HepG2 (cell line): ENCODE measurements at regions not wholly inside any gene's neighbourhood (a gene's known extent, or its start where the extent isn't known, plus 50 kb on each side); places are given as distances from the start of the nearest gene placed in this dataset.

Experiments
- ATAC-seq: fragments of 200-7000 bp; cut with Tn5 transposase; 3 replicates; pipeline ENCODE4 v1.9.1; 2020; ENCODE audit warnings: mild to moderate bottlenecking, moderate library complexity
- BruUV-seq: library from RNA; stranded (reverse); fragments of 400-500 nt; replicated peaks from 2 replicates; lab custom pipeline; 2021; lab: Mats Ljungman, UMichigan
- CTCF ChIA-PET: fragments of 300-600 bp; formaldehyde crosslinking; extraction: SDS; loops from one replicate; lab custom pipeline; 2021; ENCODE audit warnings: low total read pairs, inconsistent platforms, low intra/inter-chr PET ratio; lab: Yijun Ruan, JAX
- POLR2A ChIA-PET: fragments of 350-600 bp; sonication (Branson Sonifier 250); formaldehyde crosslinking; loops from one replicate; lab custom pipeline; 2020; ENCODE audit warnings: antibody characterized with exemption, inconsistent platforms; lab: Yijun Ruan, JAX
- DNase-seq: peaks from one replicate; pipeline ENCODE4 v3.0.0-alpha.2; 2015; ENCODE audit warnings: low spot score
- FAIRE-seq: peaks from 3 replicates; lab custom pipeline; 2011; peaks lifted over from hg19 to GRCh38; lab: Jason Lieb, UNC
- H2AFZ ChIP-seq: one replicate; pipeline ENCODE4 v1.6.1; 2011; ENCODE audit warnings: low read length, inconsistent platforms
- H3K27ac ChIP-seq: fragments of 300-600 bp; 3 replicates; pipeline ENCODE4 v1.8.0; 2011; ENCODE audit warnings: mixed run types, mild to moderate bottlenecking, mixed read lengths, low read length, inconsistent platforms; ENCODE audit not compliant: insufficient read depth; ENCODE audit errors: extremely low read length
- H3K27me3 ChIP-seq, 2 experiments: fragments of 200-600 bp in 1 of 2; 2 replicates in 1 of 2; 3 replicates in 1 of 2; pipeline versions ENCODE4 v1.6.0 to v1.8.0; 2011; ENCODE audit warnings: low read length in 2 of 2, mild to moderate bottlenecking in 2 of 2, moderate library complexity in 2 of 2, inconsistent platforms in 1 of 2; ENCODE audit not compliant: insufficient read depth in 2 of 2, control insufficient read depth in 1 of 2
- H3K36me3 ChIP-seq, 2 experiments: fragments of 200-600 bp in 1 of 2; replicated peaks in 1 of 2; 2 replicates in 1 of 2; 3 replicates in 1 of 2; pipeline versions ENCODE4 v1.5.1 to v1.8.0; 2011; ENCODE audit warnings: low read length in 2 of 2, inconsistent platforms in 1 of 2; ENCODE audit not compliant: insufficient read depth in 2 of 2, control insufficient read depth in 1 of 2
- H3K4me1 ChIP-seq: 2 replicates; pipeline ENCODE4 v1.5.1; 2012; ENCODE audit warnings: low read length, inconsistent platforms; ENCODE audit not compliant: insufficient read depth
- H3K4me2 ChIP-seq: 2 replicates; pipeline ENCODE4 v1.6.0; 2011; ENCODE audit warnings: low read depth, low read length, inconsistent platforms
- H3K4me3 ChIP-seq, 3 experiments: fragments of 200-600 bp in 1 of 3; sonication (generic), shearing (Covaris generic) in 1 of 3; replicated peaks in 1 of 3; 2 replicates each; pipeline ENCODE4 v1.5.1; 2011 to 2016; ENCODE audit warnings: low read length in 3 of 3, inconsistent platforms in 2 of 3, low read depth in 2 of 3, mild to moderate bottlenecking in 2 of 3, control low read depth in 1 of 3, mixed read lengths in 1 of 3; ENCODE audit not compliant: insufficient read depth in 1 of 3
- H3K79me2 ChIP-seq: one replicate; pipeline ENCODE4 v1.6.1; 2011; ENCODE audit warnings: low read length, inconsistent platforms; ENCODE audit not compliant: insufficient read depth
- H3K9ac ChIP-seq: 2 replicates; pipeline ENCODE4 v1.6.0; 2011; ENCODE audit warnings: mild to moderate bottlenecking, low read depth, low read length, inconsistent platforms; ENCODE audit not compliant: insufficient read depth
- H3K9me3 ChIP-seq: 2 replicates; pipeline ENCODE4 v1.5.1; 2012; ENCODE audit warnings: mild to moderate bottlenecking, low read length
- H4K20me1 ChIP-seq: 2 replicates; pipeline ENCODE4 v1.6.0; 2011; ENCODE audit warnings: inconsistent platforms, mild to moderate bottlenecking, low read length, moderate library complexity; ENCODE audit not compliant: insufficient read depth
- BRD4 ChIP-seq: sonication (generic); formaldehyde crosslinking; IDR thresholded peaks from 2 replicates; pipeline ENCODE4 v1.4.0; 2020; ENCODE audit warnings: missing genetic modification reagents
- CREBL2 ChIP-seq: sonication (generic); formaldehyde crosslinking; IDR thresholded peaks from 2 replicates; pipeline ENCODE4 v1.8.1; 2023; ENCODE audit warnings: missing genetic modification reagents, mild to moderate bottlenecking, borderline replicate concordance
- KDM4B ChIP-seq: sonication (generic); formaldehyde crosslinking; IDR thresholded peaks from 2 replicates; pipeline ENCODE4 v1.4.0; 2020; ENCODE audit warnings: missing genetic modification reagents
- MED13 ChIP-seq: sonication (generic); formaldehyde crosslinking; IDR thresholded peaks from 2 replicates; pipeline ENCODE4 v1.5.0; 2020; ENCODE audit warnings: missing genetic modification reagents
- MTA3 ChIP-seq: sonication (generic); formaldehyde crosslinking; IDR thresholded peaks from 2 replicates; pipeline ENCODE4 v1.4.0; 2020; ENCODE audit warnings: missing genetic modification reagents
- NFKBIZ ChIP-seq: IDR thresholded peaks from 2 replicates; pipeline ENCODE4 v1.6.1; 2018; ENCODE audit warnings: missing genetic modification reagents, missing compliant biosample characterization
- PAWR ChIP-seq: sonication (generic); formaldehyde crosslinking; IDR thresholded peaks from 2 replicates; pipeline ENCODE4 v1.4.0; 2020; ENCODE audit warnings: missing genetic modification reagents, mild to moderate bottlenecking, borderline replicate concordance
- POLR2G ChIP-seq: fragments of 200-400 bp; formaldehyde crosslinking; IDR thresholded peaks from 2 replicates; pipeline ENCODE4 v1.6.1; 2018; ENCODE audit warnings: mild to moderate bottlenecking, low read depth, low read length, moderate library complexity
- PRPF4 ChIP-seq: fragments of 200-400 bp; formaldehyde crosslinking; IDR thresholded peaks from 2 replicates; pipeline ENCODE4 v1.6.1; 2016; ENCODE audit warnings: low read length, low read depth; ENCODE audit not compliant: poor library complexity, severe bottlenecking
- REPIN1 ChIP-seq: sonication (generic); formaldehyde crosslinking; IDR thresholded peaks from 2 replicates; pipeline ENCODE4 v1.8.0; 2022; ENCODE audit warnings: missing genetic modification reagents, low read depth, mild to moderate bottlenecking, borderline replicate concordance
- SMAD1 ChIP-seq: sonication (generic); formaldehyde crosslinking; IDR thresholded peaks from 2 replicates; pipeline ENCODE4 v1.4.0; 2020; ENCODE audit warnings: missing genetic modification reagents, low read depth, mild to moderate bottlenecking, borderline replicate concordance
- SMAD9 ChIP-seq: sonication (generic); formaldehyde crosslinking; IDR thresholded peaks from 2 replicates; pipeline ENCODE4 v1.5.1; 2020; ENCODE audit warnings: mild to moderate bottlenecking, missing genetic modification reagents
- SUZ12 ChIP-seq: fragments of 150-350 bp; IDR thresholded peaks from 2 replicates; pipeline ENCODE4 v1.6.1; 2014; ENCODE audit warnings: low read depth, low read length
- THYN1 ChIP-seq: sonication (generic); formaldehyde crosslinking; IDR thresholded peaks from 2 replicates; pipeline ENCODE4 v1.8.1; 2023; ENCODE audit warnings: low read depth, mild to moderate bottlenecking, moderate library complexity, missing genetic modification reagents, borderline replicate concordance
- ZNF160 ChIP-seq: sonication (generic); formaldehyde crosslinking; IDR thresholded peaks from 2 replicates; pipeline ENCODE4 v1.8.0; 2022; ENCODE audit warnings: mild to moderate bottlenecking, inconsistent platforms, missing genetic modification reagents
- ZNF564 ChIP-seq: sonication (generic); formaldehyde crosslinking; IDR thresholded peaks from 2 replicates; pipeline ENCODE4 v1.8.1; 2023; ENCODE audit warnings: mild to moderate bottlenecking, missing genetic modification reagents
- ZNF598 ChIP-seq: sonication (generic); formaldehyde crosslinking; IDR thresholded peaks from 2 replicates; pipeline ENCODE4 v1.5.1; 2020; ENCODE audit warnings: mild to moderate bottlenecking, missing genetic modification reagents, borderline replicate concordance
- WGBS: methylation state at CpG from one replicate; pipeline ENCODE4 v1.1.6; 2017; ENCODE audit warnings: low lambda C conversion rate; 5-methylcytosine and 5-hydroxymethylcytosine counted together
- in situ Hi-C: cut with HindIII; loops from 2 replicates; pipeline ENCODE4 v1.10.0; 2017; ENCODE audit warnings: low pct_unique_long_range_greater_than_20kb; ENCODE audit not compliant: extremely low pct_ligation_motif_present
- intact Hi-C: fragments of 100-400 bp; cut with micrococcal nuclease; formaldehyde crosslinking; loops from one replicate; pipeline ENCODE4 v1.10.0; 2022; ENCODE audit not compliant: unreplicated experiment

- TF ChIP-seq KDM4B (CRISPR knock-in tag): no peak
- TF ChIP-seq, all 625 proteins: peak for 0
Observed at GRCh38 chr10:108393089-108393488, 1228.6 kb upstream of the SORCS1 start (continued).

GRCh38 chr10:108392286-108392685 is 1227.8 kb upstream of the SORCS1 start:
- H3K27ac ChIP-seq: no peak overlapping the region
- H3K9ac ChIP-seq: no peak overlapping the region
- in situ Hi-C loops (no loop called here), intact Hi-C loops (no loop called here)
- no peaks in the 10 kb centered on the region for H3K4me1 ChIP-seq
- H3K4me3 ChIP-seq: no peak overlapping the region
- no peak for ATAC-seq
- no peaks in the 10 kb centered on the region for H4K20me1 ChIP-seq
- no peaks in the 10 kb centered on the region for H3K79me2 ChIP-seq
- no peak overlapping the region for H3K4me2 ChIP-seq
- H3K9me3 ChIP-seq: peaks cover 76% of the 10 kb centered on the region
- no peak for DNase-seq
- POLR2A ChIA-PET: no interaction called here
- no peak for FAIRE-seq
- no peaks in the 10 kb centered on the region for H3K36me3 ChIP-seq
- no peak for TF ChIP-seq REPIN1 (CRISPR knock-in tag)
- no peak for TF ChIP-seq THYN1 (CRISPR knock-in tag)
- TF ChIP-seq SMAD1 (CRISPR knock-in tag): no peak
- no peak for TF ChIP-seq NFKBIZ (CRISPR knock-in tag)
- no peak for TF ChIP-seq MED13 (CRISPR knock-in tag)
- TF ChIP-seq BRD4: no peak
- no peak for TF ChIP-seq PAWR (CRISPR knock-in tag)
- no peak for TF ChIP-seq ZNF160 (CRISPR knock-in tag)
- TF ChIP-seq PRPF4: no peak
- no peak for TF ChIP-seq POLR2G
- no peak for TF ChIP-seq ZNF598
- TF ChIP-seq SUZ12: no peak
- no peak for TF ChIP-seq SMAD9 (CRISPR knock-in tag)
- TF ChIP-seq CREBL2 (CRISPR knock-in tag): no peak
- no peak for TF ChIP-seq MTA3
- TF ChIP-seq ZNF564 (CRISPR knock-in tag): no peak
- H2AFZ ChIP-seq: no peak overlapping the region
- 0% methylated on average over 1 of the region's 1 CpG for WGBS
- no peaks in the 10 kb centered on the region; a peak in 1 of 5 replicates for H3K27me3 ChIP-seq
- CTCF ChIA-PET: no interaction called here
- no TSS peak for BruUV-seq
